HCT116 (cell line): ENCODE measurements at regions not wholly inside any gene's neighbourhood (a gene's known extent, or its start where the extent isn't known, plus 50 kb on each side); places are given as distances from the start of the nearest gene placed in this dataset.

Experiments used
- ATAC-seq: fragments of 200-7000 bp; cut with Tn5 transposase; 2 replicates; pipeline ENCODE4 v1.9.1; 2020; ENCODE audit warnings: mild to moderate bottlenecking, moderate library complexity
- BruUV-seq: library from RNA; stranded (reverse); fragments of 400-500 nt; replicated peaks from 2 replicates; lab custom pipeline; 2021; lab: Mats Ljungman, UMichigan
- CTCF ChIA-PET: fragments of 300-600 bp; sonication (Branson Sonifier 250); formaldehyde crosslinking; loops from one replicate; lab custom pipeline; 2021; ENCODE audit warnings: antibody characterized with exemption; lab: Charles Lee
- POLR2A ChIA-PET: fragments of 300-600, 350-600 bp; sonication (Branson Sonifier 250); formaldehyde crosslinking; loops from one replicate; lab custom pipeline; 2021; ENCODE audit warnings: antibody characterized with exemption; lab: Charles Lee
- RAD21 ChIA-PET, 2 experiments: fragments of 300-600 bp; sonication (Branson Sonifier 250); formaldehyde crosslinking; loops; one replicate each; lab custom pipeline; 2023; ENCODE audit warnings: low total read pairs in 2 of 2; ENCODE audit not compliant: uncharacterized antibody in 2 of 2, unreplicated experiment in 2 of 2, low non-redundant PET in 1 of 2; lab: Charles Lee
- DNase-seq: peaks from one replicate; pipeline ENCODE4 v3.0.0-alpha.2; 2010; ENCODE audit warnings: low read depth, low spot score
- H2AFZ ChIP-seq: fragments of 200-600 bp; shearing (Covaris generic), sonication (generic); 2 replicates; pipeline ENCODE4 v1.6.1; 2017; ENCODE audit warnings: low read depth, mixed run types, mixed read lengths, antibody characterized with exemption, low read length; ENCODE audit not compliant: poor library complexity, severe bottlenecking
- H3K27ac ChIP-seq: 2 replicates; pipeline ENCODE4 v1.5.1; 2012; ENCODE audit warnings: low read depth, low read length
- H3K27me3 ChIP-seq: fragments of 200-600 bp; sonication (generic); 2 replicates; pipeline ENCODE4 v1.6.1; 2016; ENCODE audit warnings: mixed run types, low read length, mixed read lengths; ENCODE audit not compliant: insufficient read depth
- H3K36me3 ChIP-seq, 2 experiments: fragments of 200-500 bp in 1 of 2; fragments of 200-600 bp in 1 of 2; sonication (Bioruptor generic) in 1 of 2; sonication (generic) in 1 of 2; 2 replicates each; pipeline versions ENCODE4 v1.5.1 to v1.6.1; 2014 to 2016; ENCODE audit warnings: low read length in 2 of 2, inconsistent platforms in 1 of 2, mixed read lengths in 1 of 2, mixed run types in 1 of 2; ENCODE audit not compliant: insufficient read depth in 2 of 2, control insufficient read depth in 1 of 2
- H3K4me1 ChIP-seq, 2 experiments: fragments of 200-600 bp in 1 of 2; sonication (generic) in 1 of 2; 2 replicates each; pipeline versions ENCODE4 v1.5.1 to v1.6.1; 2012 to 2017; ENCODE audit warnings: low read length in 2 of 2, inconsistent platforms in 1 of 2, mild to moderate bottlenecking in 1 of 2, mixed read lengths in 1 of 2, mixed run types in 1 of 2, moderate library complexity in 1 of 2; ENCODE audit not compliant: insufficient read depth in 2 of 2, control insufficient read depth in 1 of 2
- H3K4me2 ChIP-seq: fragments of 200-600 bp; sonication (generic); 2 replicates; pipeline ENCODE4 v1.6.1; 2017; ENCODE audit warnings: mixed run types, low read length, mixed read lengths
- H3K4me3 ChIP-seq, 2 experiments: fragments of 200-600 bp in 1 of 2; sonication (generic) in 1 of 2; replicated peaks in 1 of 2; 2 replicates each; pipeline ENCODE4 v1.5.1; 2011 to 2016; ENCODE audit warnings: low read length in 2 of 2, control low read depth in 1 of 2, low read depth in 1 of 2, mild to moderate bottlenecking in 1 of 2, mixed read lengths in 1 of 2, mixed run types in 1 of 2
- H3K79me2 ChIP-seq: fragments of 200-600 bp; sonication (generic); 2 replicates; pipeline ENCODE4 v1.6.1; 2017; ENCODE audit warnings: mild to moderate bottlenecking, mixed run types, low read length, moderate library complexity, mixed read lengths; ENCODE audit not compliant: insufficient read depth
- H3K9ac ChIP-seq: fragments of 200-600 bp; sonication (generic); 2 replicates; pipeline ENCODE4 v1.6.1; 2016; ENCODE audit warnings: low read length, mixed read lengths
- H3K9me2 ChIP-seq: fragments of 200-600 bp; sonication (generic), shearing (Covaris generic); 2 replicates; pipeline ENCODE4 v1.6.1; 2017; ENCODE audit warnings: mixed run types, mild to moderate bottlenecking, moderate library complexity; ENCODE audit not compliant: insufficient read depth
- H3K9me3 ChIP-seq, 2 experiments: fragments of 200-500 bp in 1 of 2; fragments of 200-600 bp in 1 of 2; sonication (Bioruptor generic) in 1 of 2; sonication (generic) in 1 of 2; 2 replicates each; pipeline ENCODE4 v1.6.1; 2014 to 2017; ENCODE audit warnings: low read length in 2 of 2, mixed read lengths in 2 of 2, inconsistent platforms in 1 of 2, low read depth in 1 of 2, mild to moderate bottlenecking in 1 of 2, mixed run types in 1 of 2, moderate library complexity in 1 of 2; ENCODE audit not compliant: control insufficient read depth in 1 of 2, insufficient read depth in 1 of 2
- H4K20me1 ChIP-seq: fragments of 200-600 bp; sonication (generic), shearing (Covaris generic); 2 replicates; pipeline ENCODE4 v1.6.1; 2017; ENCODE audit warnings: mixed run types, mild to moderate bottlenecking, moderate library complexity; ENCODE audit not compliant: insufficient read depth
- CEBPB ChIP-seq: IDR thresholded peaks from 2 replicates; pipeline ENCODE4 v1.6.1; 2012; ENCODE audit warnings: low read depth
- CTCF ChIP-seq, 3 experiments: fragments of 200-600 bp in 1 of 3; sonication (generic) in 1 of 3; IDR thresholded peaks in 2 of 3; conservative IDR thresholded peaks in 1 of 3; 2 replicates each; pipeline ENCODE4 v1.5.1; 2012 to 2017; ENCODE audit warnings: low read depth in 2 of 3, low read length in 2 of 3, antibody characterized with exemption in 1 of 3, borderline replicate concordance in 1 of 3, control low read depth in 1 of 3, mild to moderate bottlenecking in 1 of 3, mixed read lengths in 1 of 3, mixed run types in 1 of 3, moderate library complexity in 1 of 3; ENCODE audit not compliant: insufficient read depth in 1 of 3
- ELF1 ChIP-seq: IDR thresholded peaks from 2 replicates; pipeline ENCODE4 v1.6.1; 2012; ENCODE audit warnings: low read depth, borderline replicate concordance
- EZH2 ChIP-seq: fragments of 200-600 bp; sonication (generic); IDR thresholded peaks from 2 replicates; pipeline ENCODE4 v1.6.1; 2017; ENCODE audit warnings: antibody characterized with exemption, mixed run types
- EZH2phosphoT487 ChIP-seq: fragments of 200-600 bp; IDR thresholded peaks from 2 replicates; pipeline ENCODE4 v1.6.1; 2018; ENCODE audit warnings: antibody characterized with exemption, borderline replicate concordance
- FOSL1 ChIP-seq: IDR thresholded peaks from 2 replicates; pipeline ENCODE4 v1.6.1; 2012; ENCODE audit warnings: low read depth
- JUND ChIP-seq: IDR thresholded peaks from 2 replicates; pipeline ENCODE4 v1.6.1; 2012
- MAX ChIP-seq: IDR thresholded peaks from 2 replicates; pipeline ENCODE4 v1.6.1; 2012
- POLR2A ChIP-seq: IDR thresholded peaks from 2 replicates; pipeline ENCODE4 v1.7.0; 2011; ENCODE audit warnings: borderline replicate concordance; ENCODE audit not compliant: insufficient read depth, insufficient read length; ENCODE audit errors: extremely low read depth
- REST ChIP-seq: IDR thresholded peaks from 2 replicates; pipeline ENCODE4 v1.6.1; 2012; ENCODE audit warnings: low read depth
- SIN3A ChIP-seq: IDR thresholded peaks from 2 replicates; pipeline ENCODE4 v1.6.1; 2012; ENCODE audit warnings: low read depth
- SP1 ChIP-seq: IDR thresholded peaks from 2 replicates; pipeline ENCODE4 v1.6.1; 2012; ENCODE audit warnings: low read depth
- SRF ChIP-seq: IDR thresholded peaks from 2 replicates; pipeline ENCODE4 v1.6.1; 2012; ENCODE audit warnings: low read depth
- YY1 ChIP-seq: IDR thresholded peaks from 2 replicates; pipeline ENCODE4 v1.6.1; 2011; ENCODE audit warnings: low read length, low read depth, moderate library complexity, mild to moderate bottlenecking; ENCODE audit not compliant: insufficient replicate concordance; ENCODE audit errors: extremely low read depth
- ZFX ChIP-seq: fragments of 450-650 bp; IDR thresholded peaks from 2 replicates; pipeline ENCODE4 v1.6.1; 2017
- intact Hi-C: fragments of 100-400 bp; cut with micrococcal nuclease; formaldehyde crosslinking; loops from 2 replicates; pipeline ENCODE4 v1.10.0; 2022

GRCh38 chr14:89477391-89477790, 60.4 kb upstream of the FOXN3 start:
- no peaks in the 10 kb centered on the region for H3K27me3 ChIP-seq
- TF ChIP-seq MAX (no peak), EZH2 (no peak), EZH2phosphoT487 (no peak)

GRCh38 chr14:89476354-89476896, 59.4 kb upstream of the FOXN3 start:
- no TSS peak for BruUV-seq
- Histone ChIP-seq H3K36me3 (no peaks in the 10 kb centered on the region), H3K4me2 (no peak overlapping the region), H4K20me1 (no peaks in the 10 kb centered on the region), H3K4me1 (no peaks in the 10 kb centered on the region), H3K9ac (no peak overlapping the region), H2AFZ (no peak overlapping the region), H3K27ac (no peak overlapping the region), H3K9me2 (no peaks in the 10 kb centered on the region), H3K4me3 (no peak overlapping the region), H3K79me2 (no peaks in the 10 kb centered on the region), H3K9me3 (no peaks in the 10 kb centered on the region), H3K27me3 (no peaks in the 10 kb centered on the region)
- RAD21 ChIA-PET, result no interaction called here
- no peak for DNase-seq
- no peak for ATAC-seq
- CTCF ChIA-PET, result no interaction called here
- intact Hi-C loops, result no loop called here
- POLR2A ChIA-PET, result no interaction called here
- TF ChIP-seq FOSL1, result no peak
- no peak for TF ChIP-seq CTCF (IDR thresholded peaks at IDR 0.05 in 2 of 3, conservative IDR thresholded peaks at IDR 0.05 in 1 of 3; ENCODE audit: borderline replicate concordance in 1 of 3, insufficient read depth in 1 of 3, low read depth in 2 of 3, low read length in 2 of 3)
- no peak for TF ChIP-seq SRF
- TF ChIP-seq EZH2phosphoT487, result no peak
- TF ChIP-seq SIN3A, result no peak
- no peak for TF ChIP-seq ELF1
- no peak for TF ChIP-seq SP1
- no peak for TF ChIP-seq JUND
- no peak for TF ChIP-seq EZH2
- TF ChIP-seq ZFX, result no peak
- TF ChIP-seq CEBPB, result no peak
- no peak for TF ChIP-seq YY1
- TF ChIP-seq REST, result no peak
- no peak for TF ChIP-seq POLR2A

More at GRCh38 chr14:89477391-89477790, 60.4 kb upstream of the FOXN3 start:
- Histone ChIP-seq H3K27ac (no peak overlapping the region), H2AFZ (no peak overlapping the region), H4K20me1 (no peaks in the 10 kb centered on the region), H3K9me3 (no peaks in the 10 kb centered on the region), H3K9me2 (no peaks in the 10 kb centered on the region), H3K79me2 (no peaks in the 10 kb centered on the region), H3K4me1 (peaks cover 0 to 3% of the 10 kb centered on the region in 2 experiments; a peak in 1 of 4 replicates), H3K4me3 (no peak overlapping the region), H3K36me3 (no peaks in the 10 kb centered on the region), H3K4me2 (no peak overlapping the region), H3K9ac (no peak overlapping the region)
- POLR2A ChIA-PET, result no interaction called here
- CTCF ChIA-PET, result no interaction called here
- BruUV-seq, result no TSS peak
- no peak for DNase-seq
- ATAC-seq, result no peak
- RAD21 ChIA-PET, result no interaction called here
- intact Hi-C loops, result no loop called here
